ENCODE measurements at regions not wholly inside any gene's neighbourhood (a gene's known extent, or its start where the extent isn't known, plus 50 kb on each side); places are given as distances from the start of the nearest gene placed in this dataset.

GRCh38 chr12:73181244-73181643 lies 909.1 kb downstream of the TRHDE start:
- intact Hi-C loops (cut with micrococcal nuclease): no loop called here
- Histone ChIP-seq H3K36me3 (replicated peaks in 1 of 2; ENCODE audit: control extremely low read depth in 1 of 2, control insufficient read depth in 1 of 2, extremely low read depth in 1 of 2, insufficient read depth in 2 of 2, low read length in 1 of 2) (no peaks in the 10 kb centered on the region), H3K4me1 (ENCODE audit: control insufficient read depth in 2 of 2, insufficient read depth in 2 of 2, low read length in 2 of 2) (no peaks in the 10 kb centered on the region), H3K27me3 (replicated peaks in 1 of 4; ENCODE audit: control extremely low read depth in 1 of 4, control insufficient read depth in 3 of 4, insufficient read depth in 4 of 4, low read length in 3 of 4) (no peaks in the 10 kb centered on the region), H3K27ac (ENCODE audit: low read length in 2 of 2) (no peak overlapping the region), H3K9me3 (ENCODE audit: control extremely low read depth in 1 of 3, control insufficient read depth in 2 of 3, insufficient read depth in 1 of 3, low read length in 2 of 3) (peaks cover 0 to 9% (median 0%) of the 10 kb centered on the region in 3 donors), H3K9ac (ENCODE audit: low read length) (no peak overlapping the region), H2AFZ (ENCODE audit: insufficient read depth, low read depth, low read length, poor library complexity, severe bottlenecking) (no peak overlapping the region), H3K79me2 (ENCODE audit: control insufficient read depth, insufficient read depth, low read length) (no peaks in the 10 kb centered on the region), H3K4me3 (ENCODE audit: control extremely low read depth in 1 of 5, extremely low read depth in 1 of 5, insufficient read depth in 1 of 5, low read depth in 2 of 5, low read length in 4 of 5) (no peak overlapping the region), H3K4me2 (replicated peaks; ENCODE audit: low read depth, low read length, poor library complexity, severe bottlenecking) (no peak overlapping the region), H4K20me1 (ENCODE audit: control insufficient read depth, insufficient read depth, low read length, poor library complexity, severe bottlenecking) (no peaks in the 10 kb centered on the region)
- CTCF ChIA-PET: no interaction called here
- Mint-ChIP-seq H3K4me1 (no peaks in the 10 kb centered on the region), H3K27ac (no peak overlapping the region), H3K4me3 (no peak overlapping the region), H3K9me3 (ENCODE audit: insufficient read depth) (peaks cover 19% of the 10 kb centered on the region), H3K27me3 (no peaks in the 10 kb centered on the region)
- WGBS (ENCODE audit: insufficient coverage): 72% methylated on average over 6 of the region's 7 CpGs
- no peak for TF ChIP-seq EZH2 (IDR thresholded peaks at IDR 0.05; ENCODE audit: borderline replicate concordance, insufficient read depth, low read depth, low read length, poor library complexity, severe bottlenecking)
- TF ChIP-seq CTCF (IDR thresholded peaks at IDR 0.05): no peak
- DNase-seq (no peak), ATAC-seq (ENCODE audit: low read depth) (no peak)
- POLR2A ChIA-PET: no interaction called here

- Histone ChIP-seq H3K4me1 (ENCODE audit: control insufficient read depth in 2 of 2, insufficient read depth in 2 of 2, low read length in 2 of 2) (no peaks in the 10 kb centered on the region), H2AFZ (ENCODE audit: insufficient read depth, low read depth, low read length, poor library complexity, severe bottlenecking) (no peak overlapping the region), H3K4me2 (replicated peaks; ENCODE audit: low read depth, low read length, poor library complexity, severe bottlenecking) (no peak overlapping the region), H3K9ac (ENCODE audit: low read length) (no peak overlapping the region), H3K27ac (ENCODE audit: low read length in 2 of 2) (no peak overlapping the region), H3K27me3 (replicated peaks in 1 of 4; ENCODE audit: control extremely low read depth in 1 of 4, control insufficient read depth in 3 of 4, insufficient read depth in 4 of 4, low read length in 3 of 4) (no peaks in the 10 kb centered on the region), H3K9me3 (ENCODE audit: control extremely low read depth in 1 of 3, control insufficient read depth in 2 of 3, insufficient read depth in 1 of 3, low read length in 2 of 3) (peaks cover 0 to 9% (median 0%) of the 10 kb centered on the region in 3 donors), H3K4me3 (ENCODE audit: control extremely low read depth in 1 of 5, extremely low read depth in 1 of 5, insufficient read depth in 1 of 5, low read depth in 2 of 5, low read length in 4 of 5) (no peak overlapping the region), H3K36me3 (replicated peaks in 1 of 2; ENCODE audit: control extremely low read depth in 1 of 2, control insufficient read depth in 1 of 2, extremely low read depth in 1 of 2, insufficient read depth in 2 of 2, low read length in 1 of 2) (no peaks in the 10 kb centered on the region), H4K20me1 (ENCODE audit: control insufficient read depth, insufficient read depth, low read length, poor library complexity, severe bottlenecking) (no peaks in the 10 kb centered on the region), H3K79me2 (ENCODE audit: control insufficient read depth, insufficient read depth, low read length) (no peaks in the 10 kb centered on the region)
- Mint-ChIP-seq H3K27ac (no peak overlapping the region), H3K27me3 (no peaks in the 10 kb centered on the region), H3K9me3 (ENCODE audit: insufficient read depth) (peaks cover 19% of the 10 kb centered on the region), H3K4me3 (no peak overlapping the region), H3K4me1 (no peaks in the 10 kb centered on the region)
- ChIA-PET CTCF (no interaction called here), POLR2A (no interaction called here)
- WGBS (ENCODE audit: insufficient coverage): no CpG with 5 or more reads among the region's 1 CpG
- TF ChIP-seq CTCF (IDR thresholded peaks at IDR 0.05) (no peak), EZH2 (IDR thresholded peaks at IDR 0.05; ENCODE audit: borderline replicate concordance, insufficient read depth, low read depth, low read length, poor library complexity, severe bottlenecking) (no peak)
- intact Hi-C loops (cut with micrococcal nuclease): no loop called here
- DNase-seq: no peak
- ATAC-seq (ENCODE audit: low read depth): no peak
These were observed 913.2 kb downstream of the TRHDE start for GRCh38 chr12:73185403-73185802.

Data from B cell (primary cell).